Fibroblast of villous mesenchyme (primary cell): ENCODE measurements at regions not wholly inside any gene's neighbourhood (a gene's known extent, or its start where the extent isn't known, plus 50 kb on each side); places are given as distances from the start of the nearest gene placed in this dataset.

ENCODE experiments used
- DNase-seq: peaks from one replicate; pipeline ENCODE4 v3.0.0-alpha.2; 2010; ENCODE audit warnings: low read depth
- H3K4me3 ChIP-seq: 2 replicates; pipeline ENCODE4 v1.5.1; 2011; ENCODE audit warnings: low read depth, mild to moderate bottlenecking, low read length
- CTCF ChIP-seq: IDR thresholded peaks from 2 replicates; pipeline ENCODE4 v1.5.1; 2012; ENCODE audit warnings: low read depth, mild to moderate bottlenecking, low read length; ENCODE audit not compliant: insufficient read depth

- no peak for TF ChIP-seq CTCF
- DNase-seq = no peak
- no peak overlapping the region for H3K4me3 ChIP-seq
These were observed 57.1 kb upstream of the FXR1 start for GRCh38 chr3:180855364-180855763.

- H3K4me3 ChIP-seq = no peak overlapping the region
- no peak for DNase-seq
- TF ChIP-seq CTCF = no peak
These were observed 56.5 kb upstream of the FXR1 start for GRCh38 chr3:180855956-180856355.

- H3K4me3 ChIP-seq = no peak overlapping the region
- TF ChIP-seq CTCF = no peak
- no peak for DNase-seq
These were observed 52.2 kb upstream of the FXR1 start for GRCh38 chr3:180860180-180860858.
